Lower leg skin (tissue), 4 donors: ENCODE measurements at regions not wholly inside any gene's neighbourhood (a gene's known extent, or its start where the extent isn't known, plus 50 kb on each side); places are given as distances from the start of the nearest gene placed in this dataset.

ENCODE experiments used
- DNase-seq, 2 donors: peaks; one replicate each; pipeline ENCODE4 v3.0.0-alpha.2; 2019; ENCODE audit warnings: low spot score in 2 of 2
- H3K4me3 ChIP-seq: fragments of 200-600 bp; sonication (generic); 2 replicates; pipeline ENCODE4 v1.5.1; 2017; ENCODE audit warnings: mild to moderate bottlenecking, low read depth; ENCODE audit not compliant: poor library complexity, severe bottlenecking
- CTCF ChIP-seq, 3 donors: fragments of 450-650 bp; IDR thresholded peaks; one replicate each; pipeline ENCODE4 v1.5.1; 2016; ENCODE audit warnings: antibody characterized with exemption in 3 of 3, mild to moderate bottlenecking in 3 of 3, moderate library complexity in 2 of 3
- POLR2A ChIP-seq, 2 donors: fragments of 450-650 bp; IDR thresholded peaks; one replicate each; pipeline ENCODE4 v1.6.1; 2016 to 2017; ENCODE audit warnings: antibody characterized with exemption in 2 of 2, mild to moderate bottlenecking in 1 of 2, moderate library complexity in 1 of 2
- WGBS, 2 donors: methylation state at CpG; one replicate each; pipeline ENCODE4 v1.1.5; 2018; 5-methylcytosine and 5-hydroxymethylcytosine counted together
- intact Hi-C: fragments of 100-400 bp; cut with DNase I; formaldehyde crosslinking; loops from one replicate; pipeline ENCODE4 v1.15.0; 2023; ENCODE audit warnings: low total_unique reads

DNA sequence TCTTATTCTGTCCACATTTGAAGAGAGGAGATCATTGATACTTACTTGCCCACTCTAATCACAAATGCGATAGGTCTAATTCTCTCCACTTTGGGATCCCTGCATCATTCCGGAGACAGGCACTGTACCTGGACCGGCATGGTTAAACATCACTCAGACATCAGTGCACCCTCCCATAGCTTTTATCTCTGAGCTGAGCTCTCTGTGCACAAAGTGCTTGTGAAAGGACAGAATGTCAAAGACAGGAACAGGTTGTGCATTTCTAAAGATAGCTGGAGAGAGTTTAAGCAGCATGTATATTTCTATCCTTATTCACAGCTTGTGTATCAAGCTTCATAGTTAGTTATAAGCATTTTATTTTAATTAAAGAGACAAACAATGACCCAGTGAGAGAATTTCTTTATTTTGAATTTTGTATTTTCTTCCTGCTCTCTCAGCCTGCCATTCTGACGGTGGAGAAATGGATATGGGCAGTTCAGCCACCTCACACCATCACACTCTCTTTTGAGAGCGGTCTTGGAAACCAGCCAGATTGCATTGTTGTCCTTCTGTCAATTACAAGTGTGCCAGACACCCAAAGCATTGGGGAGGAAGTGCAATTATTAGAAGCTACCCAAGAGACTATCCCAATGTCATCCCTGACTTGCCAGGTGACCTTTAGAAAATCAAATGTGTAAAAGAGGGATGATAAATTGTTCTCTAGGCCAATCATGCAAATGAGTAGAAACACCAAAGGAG is 65.2 kb upstream of the CHL1 start:
- H3K4me3 ChIP-seq: no peak overlapping the region
- intact Hi-C loops: no loop called here
- TF ChIP-seq POLR2A (IDR thresholded peaks at IDR 0.05): no peak
- no peak for TF ChIP-seq CTCF (IDR thresholded peaks at IDR 0.05)

DNA sequence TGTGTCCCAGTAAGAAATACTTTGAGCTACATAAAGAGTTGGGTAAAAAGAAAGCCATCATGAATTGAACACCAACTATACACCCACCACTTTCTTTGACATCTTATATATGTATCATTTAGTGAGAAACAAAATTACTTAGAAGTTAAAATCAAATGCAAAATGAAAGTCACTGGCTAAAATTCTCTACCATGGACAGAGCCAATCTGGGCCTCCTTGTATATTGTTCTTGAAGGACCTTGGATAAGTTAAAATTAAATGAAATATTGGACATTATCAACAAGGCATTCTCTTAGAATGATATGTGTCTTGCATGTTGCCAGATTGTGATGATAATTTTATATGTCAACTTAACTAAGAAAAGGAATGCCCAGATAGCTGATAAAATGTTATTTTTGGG is 64.2 kb upstream of the CHL1 start:
- no peak for DNase-seq
- TF ChIP-seq CTCF (IDR thresholded peaks at IDR 0.05): no peak
- TF ChIP-seq POLR2A (IDR thresholded peaks at IDR 0.05): no peak
- intact Hi-C loops: no loop called here
- no peak overlapping the region for H3K4me3 ChIP-seq

More for the DNA sequence above, 65.2 kb upstream of the CHL1 start:
- no peak for DNase-seq
- 79 to 85% methylated on average over 5 of the region's 5 CpGs for WGBS, 2 donors

DNA sequence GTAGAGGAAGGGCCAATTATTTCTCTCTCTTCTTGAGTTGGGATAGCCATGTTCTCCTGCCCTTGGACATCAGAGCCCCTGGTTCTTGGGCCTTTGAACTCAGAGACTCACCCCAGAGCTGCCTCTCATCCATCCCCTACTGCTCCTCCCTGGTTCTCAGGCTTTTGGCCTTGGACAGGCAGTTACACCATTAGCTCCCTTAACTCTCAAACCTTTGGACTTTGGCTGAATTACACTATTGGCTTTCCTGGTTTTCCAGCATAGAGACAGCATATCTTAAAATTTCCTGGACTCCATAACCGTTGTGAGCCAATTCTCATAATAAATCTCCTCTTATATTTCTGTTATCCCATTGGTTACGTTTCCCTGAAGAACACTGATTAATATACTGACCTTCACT is 63.7 kb upstream of the CHL1 start:
- intact Hi-C loops: no loop called here
- WGBS, 2 donors: 73 to 79% methylated on average over 2 of the region's 2 CpGs
- no peak overlapping the region for H3K4me3 ChIP-seq
- DNase-seq: no peak
- no peak for TF ChIP-seq POLR2A (IDR thresholded peaks at IDR 0.05)
- TF ChIP-seq CTCF (IDR thresholded peaks at IDR 0.05): no peak

DNA sequence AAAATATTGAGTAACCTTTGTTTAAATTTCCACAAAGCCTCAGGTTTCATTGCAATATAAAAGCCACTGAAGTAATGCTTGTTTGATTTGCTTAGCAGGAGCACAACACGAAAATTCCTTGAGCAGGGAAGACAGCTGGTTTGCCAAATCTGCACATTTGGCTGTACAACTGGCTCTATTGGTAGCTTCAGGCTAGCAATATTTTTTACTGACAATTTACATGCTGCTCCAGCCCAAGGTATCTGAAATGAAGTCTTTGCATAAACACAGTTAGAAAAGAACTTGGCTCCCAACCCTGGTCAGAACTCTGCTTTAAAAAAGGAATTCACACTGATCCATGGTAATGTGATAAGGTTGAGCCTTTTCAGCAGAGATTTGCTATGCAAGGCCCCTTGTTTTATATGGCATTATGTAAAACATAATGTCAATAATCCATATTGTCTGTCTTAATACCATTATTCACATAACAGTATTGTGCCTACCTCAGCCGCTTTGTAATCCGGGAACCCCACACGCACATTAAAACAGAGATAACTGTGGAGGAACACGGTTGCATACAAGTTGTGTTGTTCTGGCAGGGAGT is 55.7 kb upstream of the CHL1 start:
- 46 to 59% methylated on average over 5 of the region's 5 CpGs for WGBS, 2 donors

More for the DNA sequence above, 55.7 kb upstream of the CHL1 start:
- H3K4me3 ChIP-seq: no peak overlapping the region
- TF ChIP-seq POLR2A (IDR thresholded peaks at IDR 0.05): no peak
- TF ChIP-seq CTCF (IDR thresholded peaks at IDR 0.05): no peak
- no peak for DNase-seq
- intact Hi-C loops: no loop called here
